ENCODE measurements at regions not wholly inside any gene's neighbourhood (a gene's known extent, or its start where the extent isn't known, plus 50 kb on each side); places are given as distances from the start of the nearest gene placed in this dataset.

DNA sequence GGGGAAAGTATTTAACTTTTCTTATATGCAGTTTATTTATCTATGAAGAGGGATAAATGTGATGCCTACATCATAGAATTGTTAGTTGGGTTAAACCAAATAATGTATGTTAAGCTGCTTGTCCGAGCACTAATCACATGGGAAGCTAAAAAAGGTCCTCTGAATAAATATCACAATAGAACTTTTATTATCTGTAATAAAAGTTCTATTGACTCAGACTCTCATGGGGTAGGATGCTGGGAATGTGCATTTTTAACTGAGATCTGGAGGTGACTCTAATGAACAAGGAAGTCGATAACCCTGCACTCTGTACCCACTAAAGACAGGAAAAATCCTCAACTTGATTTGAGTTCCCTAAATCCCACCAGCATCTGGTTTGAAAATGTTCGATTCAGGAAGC lies 205.9 kb upstream of the IL12B start:
- TF ChIP-seq, protein P1, sequence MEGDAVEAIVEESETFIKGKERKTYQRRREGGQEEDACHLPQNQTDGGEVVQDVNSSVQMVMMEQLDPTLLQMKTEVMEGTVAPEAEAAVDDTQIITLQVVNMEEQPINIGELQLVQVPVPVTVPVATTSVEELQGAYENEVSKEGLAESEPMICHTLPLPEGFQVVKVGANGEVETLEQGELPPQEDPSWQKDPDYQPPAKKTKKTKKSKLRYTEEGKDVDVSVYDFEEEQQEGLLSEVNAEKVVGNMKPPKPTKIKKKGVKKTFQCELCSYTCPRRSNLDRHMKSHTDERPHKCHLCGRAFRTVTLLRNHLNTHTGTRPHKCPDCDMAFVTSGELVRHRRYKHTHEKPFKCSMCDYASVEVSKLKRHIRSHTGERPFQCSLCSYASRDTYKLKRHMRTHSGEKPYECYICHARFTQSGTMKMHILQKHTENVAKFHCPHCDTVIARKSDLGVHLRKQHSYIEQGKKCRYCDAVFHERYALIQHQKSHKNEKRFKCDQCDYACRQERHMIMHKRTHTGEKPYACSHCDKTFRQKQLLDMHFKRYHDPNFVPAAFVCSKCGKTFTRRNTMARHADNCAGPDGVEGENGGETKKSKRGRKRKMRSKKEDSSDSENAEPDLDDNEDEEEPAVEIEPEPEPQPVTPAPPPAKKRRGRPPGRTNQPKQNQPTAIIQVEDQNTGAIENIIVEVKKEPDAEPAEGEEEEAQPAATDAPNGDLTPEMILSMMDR (IDR thresholded peaks at IDR 0.05): no peak
- no peak for TF ChIP-seq POLR2A (IDR thresholded peaks at IDR 0.05)
